Coronary artery (tissue), 2 donors: ENCODE measurements at regions not wholly inside any gene's neighbourhood (a gene's known extent, or its start where the extent isn't known, plus 50 kb on each side); places are given as distances from the start of the nearest gene placed in this dataset.

Experiments used
- DNase-seq: peaks from one replicate; pipeline ENCODE4 v3.0.0-alpha.2; 2017; ENCODE audit warnings: low spot score
- H3K27ac ChIP-seq, 2 donors: fragments of 200-600 bp; sonication (generic); one replicate each; pipeline ENCODE4 v1.5.1; 2016 to 2019
- H3K4me3 ChIP-seq: fragments of 200-600 bp; sonication (generic); 2 replicates; pipeline ENCODE4 v1.5.1; 2016; ENCODE audit warnings: mild to moderate bottlenecking, moderate library complexity
- TF ChIP-seq, protein P1 (sequence below): fragments of 200-600 bp; sonication (generic); IDR thresholded peaks from one replicate; pipeline ENCODE4 v1.5.1; 2019; ENCODE audit warnings: antibody characterized with exemption

DNA sequence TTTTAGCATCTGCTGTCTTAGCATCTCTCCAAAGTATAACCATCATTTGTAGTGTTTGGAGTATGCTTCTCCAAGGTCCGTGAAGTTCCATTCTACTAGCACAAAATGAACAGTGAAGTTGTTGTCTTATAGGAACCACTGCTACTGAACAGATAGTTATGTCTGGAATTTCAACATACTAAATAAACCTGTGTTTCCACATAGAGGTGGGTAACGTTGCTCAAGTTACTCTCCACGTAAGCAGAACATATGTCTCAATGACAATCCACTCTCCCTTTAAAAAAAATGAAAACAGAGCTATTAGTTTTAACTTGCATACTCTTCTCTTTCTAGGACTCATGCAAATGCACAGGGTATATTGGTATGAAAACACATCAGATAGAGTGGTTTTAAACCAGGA is 184.3 kb upstream of the TRPC4 start:
- TF ChIP-seq, protein P1, sequence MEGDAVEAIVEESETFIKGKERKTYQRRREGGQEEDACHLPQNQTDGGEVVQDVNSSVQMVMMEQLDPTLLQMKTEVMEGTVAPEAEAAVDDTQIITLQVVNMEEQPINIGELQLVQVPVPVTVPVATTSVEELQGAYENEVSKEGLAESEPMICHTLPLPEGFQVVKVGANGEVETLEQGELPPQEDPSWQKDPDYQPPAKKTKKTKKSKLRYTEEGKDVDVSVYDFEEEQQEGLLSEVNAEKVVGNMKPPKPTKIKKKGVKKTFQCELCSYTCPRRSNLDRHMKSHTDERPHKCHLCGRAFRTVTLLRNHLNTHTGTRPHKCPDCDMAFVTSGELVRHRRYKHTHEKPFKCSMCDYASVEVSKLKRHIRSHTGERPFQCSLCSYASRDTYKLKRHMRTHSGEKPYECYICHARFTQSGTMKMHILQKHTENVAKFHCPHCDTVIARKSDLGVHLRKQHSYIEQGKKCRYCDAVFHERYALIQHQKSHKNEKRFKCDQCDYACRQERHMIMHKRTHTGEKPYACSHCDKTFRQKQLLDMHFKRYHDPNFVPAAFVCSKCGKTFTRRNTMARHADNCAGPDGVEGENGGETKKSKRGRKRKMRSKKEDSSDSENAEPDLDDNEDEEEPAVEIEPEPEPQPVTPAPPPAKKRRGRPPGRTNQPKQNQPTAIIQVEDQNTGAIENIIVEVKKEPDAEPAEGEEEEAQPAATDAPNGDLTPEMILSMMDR, result no peak
- no peak overlapping the region for H3K4me3 ChIP-seq
- DNase-seq, result no peak
- H3K27ac ChIP-seq, result no peak overlapping the region

DNA sequence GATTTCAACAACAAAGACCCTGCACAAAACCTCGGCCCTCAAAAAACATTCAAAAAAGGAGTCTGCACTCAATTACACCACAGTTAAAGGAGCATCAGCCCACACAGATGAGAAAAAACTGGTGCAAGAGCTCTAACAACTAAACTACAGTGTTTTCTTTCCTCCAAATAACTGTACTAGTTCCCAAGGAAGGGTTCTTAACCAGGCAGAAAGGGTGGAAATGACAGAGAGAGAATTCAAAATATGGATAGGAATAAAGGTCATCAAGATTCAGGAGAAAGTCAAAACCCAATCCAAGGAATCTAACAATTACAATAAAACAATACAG is 176.4 kb upstream of the TRPC4 start:
- Histone ChIP-seq H3K27ac (no peak overlapping the region), H3K4me3 (no peak overlapping the region)
- TF ChIP-seq, protein P1, result no peak
- no peak for DNase-seq

- TF ChIP-seq, protein P1, result no peak
- DNase-seq, result no peak
- Histone ChIP-seq H3K27ac (no peak overlapping the region), H3K4me3 (no peak overlapping the region)
Observed at GRCh38 chr13:38045278-38046048, 175.9 kb upstream of the TRPC4 start.

- TF ChIP-seq, protein P1, result no peak
- DNase-seq, result no peak
- Histone ChIP-seq H3K4me3 (no peak overlapping the region), H3K27ac (no peak overlapping the region)
Observed at GRCh38 chr13:38044067-38044466, 174.5 kb upstream of the TRPC4 start.

GRCh38 chr13:38042771-38043170 is 173.2 kb upstream of the TRPC4 start:
- no peak for DNase-seq

GRCh38 chr13:38024431-38024830 is 154.9 kb upstream of the TRPC4 start:
- Histone ChIP-seq H3K27ac (no peak overlapping the region), H3K4me3 (no peak overlapping the region)
- TF ChIP-seq, protein P1, result no peak
- DNase-seq, result no peak

More at GRCh38 chr13:38042771-38043170, 173.2 kb upstream of the TRPC4 start:
- Histone ChIP-seq H3K4me3 (no peak overlapping the region), H3K27ac (no peak overlapping the region)
- TF ChIP-seq, protein P1, result no peak

DNA sequence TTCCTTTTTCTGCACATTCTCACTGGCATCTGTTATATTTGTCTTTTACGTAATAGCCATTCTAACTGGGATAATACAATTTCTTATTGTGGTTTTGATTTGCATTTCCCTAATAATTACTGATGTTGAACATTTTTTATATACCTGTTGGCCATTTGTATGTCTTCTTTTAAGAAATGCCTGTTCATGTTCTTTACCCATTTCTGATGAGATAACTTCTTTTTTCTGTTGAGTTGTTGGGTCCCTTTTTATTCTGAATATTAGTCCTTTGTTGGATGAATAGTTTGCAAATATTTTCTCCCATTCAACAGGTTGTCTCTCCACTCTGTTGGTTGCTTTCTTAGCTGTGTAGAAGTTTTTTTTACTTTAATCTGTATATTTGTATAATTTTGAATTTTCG is 147.7 kb upstream of the TRPC4 start:
- H3K27ac ChIP-seq, result no peak overlapping the region
- H3K4me3 ChIP-seq, result no peak overlapping the region
- TF ChIP-seq, protein P1, result no peak
- no peak for DNase-seq
